GM06990 (cell line): ENCODE measurements at regions not wholly inside any gene's neighbourhood (a gene's known extent, or its start where the extent isn't known, plus 50 kb on each side); places are given as distances from the start of the nearest gene placed in this dataset.

ENCODE experiments used
- DNase-seq: peaks from one replicate; pipeline ENCODE4 v3.0.0-alpha.2; 2011; ENCODE audit not compliant: insufficient read length; ENCODE audit errors: extremely low read depth
- H3K27me3 ChIP-seq: replicated peaks from 2 replicates; pipeline ENCODE4 v1.6.0; 2011; ENCODE audit warnings: low read length; ENCODE audit not compliant: control insufficient read depth, insufficient read depth
- H3K36me3 ChIP-seq: 2 replicates; pipeline ENCODE4 v1.5.1; 2011; ENCODE audit warnings: low read length; ENCODE audit not compliant: control insufficient read depth, insufficient read depth
- H3K4me3 ChIP-seq: replicated peaks from 2 replicates; pipeline ENCODE4 v1.5.1; 2011; ENCODE audit warnings: low read depth, mild to moderate bottlenecking, control low read depth, low read length
- TF ChIP-seq, protein P1 (sequence below): IDR thresholded peaks from 2 replicates; pipeline ENCODE4 v1.5.1; 2011; ENCODE audit warnings: low read length, control low read depth, mild to moderate bottlenecking, inconsistent platforms; ENCODE audit not compliant: insufficient read depth, poor library complexity, severe bottlenecking

DNA sequence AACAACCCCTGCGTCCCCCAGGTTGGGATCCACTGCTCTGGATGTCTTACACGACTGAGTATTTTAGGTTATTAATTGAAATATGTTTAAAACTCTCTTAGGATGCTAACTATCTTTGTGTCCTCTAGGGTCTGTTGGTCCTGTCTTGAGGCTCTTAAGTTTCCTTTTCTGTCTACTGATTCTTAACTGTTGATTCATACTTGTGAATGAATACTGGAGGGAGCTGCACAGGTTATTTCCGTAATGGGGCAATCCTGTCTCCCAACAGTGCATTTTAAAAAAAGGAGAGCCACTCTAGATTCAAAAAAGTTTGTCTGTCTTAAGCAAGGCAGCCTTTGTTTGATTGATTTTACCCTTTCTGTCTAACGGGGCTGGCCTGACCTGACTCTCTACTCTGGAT is 237.6 kb upstream of the POM121L12 start:
- TF ChIP-seq, protein P1, sequence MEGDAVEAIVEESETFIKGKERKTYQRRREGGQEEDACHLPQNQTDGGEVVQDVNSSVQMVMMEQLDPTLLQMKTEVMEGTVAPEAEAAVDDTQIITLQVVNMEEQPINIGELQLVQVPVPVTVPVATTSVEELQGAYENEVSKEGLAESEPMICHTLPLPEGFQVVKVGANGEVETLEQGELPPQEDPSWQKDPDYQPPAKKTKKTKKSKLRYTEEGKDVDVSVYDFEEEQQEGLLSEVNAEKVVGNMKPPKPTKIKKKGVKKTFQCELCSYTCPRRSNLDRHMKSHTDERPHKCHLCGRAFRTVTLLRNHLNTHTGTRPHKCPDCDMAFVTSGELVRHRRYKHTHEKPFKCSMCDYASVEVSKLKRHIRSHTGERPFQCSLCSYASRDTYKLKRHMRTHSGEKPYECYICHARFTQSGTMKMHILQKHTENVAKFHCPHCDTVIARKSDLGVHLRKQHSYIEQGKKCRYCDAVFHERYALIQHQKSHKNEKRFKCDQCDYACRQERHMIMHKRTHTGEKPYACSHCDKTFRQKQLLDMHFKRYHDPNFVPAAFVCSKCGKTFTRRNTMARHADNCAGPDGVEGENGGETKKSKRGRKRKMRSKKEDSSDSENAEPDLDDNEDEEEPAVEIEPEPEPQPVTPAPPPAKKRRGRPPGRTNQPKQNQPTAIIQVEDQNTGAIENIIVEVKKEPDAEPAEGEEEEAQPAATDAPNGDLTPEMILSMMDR, result no peak
- H3K36me3 ChIP-seq, result no peaks in the 10 kb centered on the region
- H3K27me3 ChIP-seq, result no peaks in the 10 kb centered on the region
- no peak overlapping the region for H3K4me3 ChIP-seq
- no peak for DNase-seq

DNA sequence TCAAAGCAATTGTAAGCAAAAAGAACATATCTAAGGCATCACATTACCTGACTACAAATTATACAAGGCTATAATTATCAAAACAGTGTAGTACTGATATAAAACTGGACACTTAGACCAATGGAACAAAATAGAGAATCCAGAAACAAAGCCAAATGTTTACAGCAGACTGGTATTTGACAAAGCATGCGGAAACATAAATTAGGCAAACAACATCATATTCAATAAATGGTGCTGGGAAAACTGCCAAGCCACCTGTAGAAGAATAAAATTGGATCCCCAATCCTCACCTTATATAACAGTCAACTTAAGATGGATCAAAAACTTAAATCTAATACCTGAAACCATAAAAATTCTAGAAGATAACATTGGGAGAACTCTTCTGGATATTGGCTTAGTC is 240.8 kb upstream of the POM121L12 start:
- no peak for DNase-seq

DNA sequence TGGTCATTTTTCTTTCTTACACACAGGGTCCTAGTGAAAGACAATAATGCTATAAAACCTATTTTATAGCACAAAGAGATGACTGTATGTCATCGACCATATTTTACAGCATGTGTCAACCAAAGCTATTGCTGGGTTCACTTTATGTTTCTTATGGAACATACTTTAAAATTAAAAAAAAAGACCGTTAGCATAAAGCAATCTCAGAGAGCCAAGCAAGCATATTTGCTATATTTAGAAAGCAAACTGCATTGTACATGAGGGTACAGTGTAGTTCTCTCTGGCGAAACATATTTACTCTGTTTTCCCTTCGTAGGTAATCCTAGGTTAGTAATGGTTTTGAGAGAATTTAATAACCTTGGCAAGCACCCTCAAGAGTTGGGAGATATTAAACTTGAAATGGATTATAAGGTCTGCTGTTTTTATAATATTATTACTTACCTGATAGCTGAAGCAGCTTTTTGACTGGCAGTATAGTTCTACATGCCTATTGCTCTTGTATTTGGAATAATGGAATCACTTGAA is 244.2 kb upstream of the POM121L12 start:
- Histone ChIP-seq H3K36me3 (no peaks in the 10 kb centered on the region), H3K27me3 (no peaks in the 10 kb centered on the region), H3K4me3 (no peak overlapping the region)
- DNase-seq, result no peak
- TF ChIP-seq, protein P1, result no peak

More for the DNA sequence above, 240.8 kb upstream of the POM121L12 start:
- H3K36me3 ChIP-seq, result no peaks in the 10 kb centered on the region
- H3K27me3 ChIP-seq, result no peaks in the 10 kb centered on the region
- TF ChIP-seq, protein P1, result no peak
- H3K4me3 ChIP-seq, result no peak overlapping the region

DNA sequence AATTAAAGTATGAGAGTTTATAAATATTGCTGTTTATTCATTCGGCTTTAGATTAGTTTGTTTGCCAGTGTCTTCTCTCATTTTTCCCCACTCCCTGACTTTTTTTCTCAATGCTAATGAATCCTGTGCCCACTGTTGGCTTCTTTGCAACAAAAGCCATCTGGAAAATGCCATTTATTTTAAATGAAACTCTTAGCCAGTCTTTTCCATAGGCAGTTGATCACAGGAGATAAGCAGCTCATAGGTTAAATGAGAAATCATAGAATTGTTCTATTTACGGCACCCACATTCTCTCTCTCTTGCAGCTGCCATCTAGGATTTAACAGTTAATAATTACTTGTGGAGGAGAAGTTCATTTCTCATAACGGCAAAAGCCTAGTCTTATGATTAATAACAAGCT is 249.3 kb upstream of the POM121L12 start:
- H3K36me3 ChIP-seq, result no peaks in the 10 kb centered on the region
- no peak overlapping the region for H3K4me3 ChIP-seq
- TF ChIP-seq, protein P1, result no peak
- H3K27me3 ChIP-seq, result no peaks in the 10 kb centered on the region
- DNase-seq, result no peak

DNA sequence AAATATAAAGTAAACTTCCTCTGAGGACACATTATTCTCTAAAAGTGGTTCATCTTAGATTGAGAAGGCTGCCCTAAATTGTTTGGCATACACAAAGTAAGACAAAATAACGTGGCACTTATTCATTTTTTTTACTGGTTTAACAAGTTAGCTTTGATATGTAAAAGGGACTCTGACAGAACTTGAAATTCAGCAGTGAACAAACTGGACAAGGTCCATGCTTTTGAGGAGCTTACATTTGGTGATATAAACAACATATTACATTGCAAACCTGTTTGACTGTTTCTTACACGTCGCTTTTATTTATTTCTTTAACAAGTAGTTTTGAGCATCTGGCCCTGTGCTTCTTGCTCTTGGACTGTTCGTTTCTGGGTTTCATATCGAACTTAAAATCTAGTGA is 253.1 kb upstream of the POM121L12 start:
- TF ChIP-seq, protein P1, result no peak
- Histone ChIP-seq H3K4me3 (no peak overlapping the region), H3K27me3 (no peaks in the 10 kb centered on the region), H3K36me3 (no peaks in the 10 kb centered on the region)
- DNase-seq, result no peak

DNA sequence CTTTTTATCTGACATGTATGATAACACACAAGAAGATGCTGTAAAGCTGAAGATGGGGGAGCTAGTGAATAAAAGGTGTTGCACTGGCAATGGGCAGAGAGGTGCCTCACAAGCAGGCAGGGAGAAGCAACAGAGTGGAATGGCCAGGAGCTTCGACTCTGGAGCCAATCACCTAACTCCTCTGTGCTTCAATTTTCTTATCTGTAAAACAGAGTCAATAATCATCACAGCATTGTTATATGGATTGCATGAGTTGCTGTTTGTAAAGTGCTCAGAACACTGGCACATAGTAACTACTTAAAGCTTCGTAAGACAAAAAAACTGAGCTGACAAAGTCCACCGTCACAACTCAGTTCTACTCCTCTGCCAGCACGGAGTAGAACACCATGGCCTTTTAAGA is 254.2 kb upstream of the POM121L12 start:
- Histone ChIP-seq H3K27me3 (no peaks in the 10 kb centered on the region), H3K36me3 (no peaks in the 10 kb centered on the region), H3K4me3 (no peak overlapping the region)
- no peak for DNase-seq
- TF ChIP-seq, protein P1, result no peak
